ENCODE measurements at regions not wholly inside any gene's neighbourhood (a gene's known extent, or its start where the extent isn't known, plus 50 kb on each side); places are given as distances from the start of the nearest gene placed in this dataset.
"Not testable (repeated sequence)": the region's sequence is repeated elsewhere in the genome, so short reads cannot be mapped to it uniquely, and the experiment has no call there.

GRCh38 chr6:119821380-119821779, 471.8 kb upstream of the MAN1A1 start:
- no peak for DNase-seq (ENCODE audit: low read depth in 2 of 2)

DNA sequence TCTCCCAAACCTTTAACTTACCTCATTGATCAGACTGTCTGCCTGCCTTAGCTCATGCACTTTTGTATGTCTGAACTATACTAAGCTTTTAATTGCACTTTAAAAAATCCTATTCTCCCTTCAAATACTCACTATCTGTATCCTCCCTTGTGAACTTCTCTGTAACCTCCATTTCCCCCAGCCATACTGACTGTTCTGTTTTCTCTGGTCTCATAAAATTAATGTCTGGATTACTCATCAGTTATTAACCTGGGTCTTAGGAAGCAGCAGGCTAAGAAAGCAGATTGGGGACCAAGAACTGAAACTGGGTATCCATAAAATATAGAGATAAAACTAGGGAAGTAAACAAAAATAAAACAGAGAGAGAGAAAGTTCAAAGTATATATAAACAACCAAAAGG, 469.3 kb upstream of the MAN1A1 start:
- DNase-seq (ENCODE audit: low read depth in 2 of 2): no peak

GRCh38 chr6:119814609-119815400, 465.2 kb upstream of the MAN1A1 start:
- DNase-seq (ENCODE audit: low read depth in 2 of 2): no peak

- no peak for DNase-seq (ENCODE audit: low read depth in 2 of 2)
Measured at GRCh38 chr6:119802464-119802863, 452.9 kb upstream of the MAN1A1 start.

DNA sequence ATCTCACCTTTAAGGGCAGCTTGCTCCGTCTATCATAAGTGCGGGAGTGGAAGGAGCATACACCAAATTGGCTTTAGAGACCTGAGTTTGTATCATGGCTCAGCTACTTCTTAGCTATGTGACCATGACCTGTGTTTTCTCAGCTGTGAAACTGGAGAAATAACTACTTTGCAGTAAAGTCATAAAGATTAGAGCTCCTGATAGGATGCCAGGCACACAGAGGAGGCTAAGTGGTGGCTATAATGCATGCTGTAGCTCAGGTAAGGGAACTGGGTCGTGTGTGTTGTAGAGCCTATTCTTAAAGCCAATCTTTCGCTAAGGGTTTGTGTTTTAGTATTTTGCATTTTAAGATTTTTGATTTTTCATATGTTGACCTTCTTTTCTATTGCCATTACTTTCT, 451.5 kb upstream of the MAN1A1 start:
- DNase-seq (ENCODE audit: low read depth in 2 of 2): no peak

- DNase-seq (ENCODE audit: low read depth in 2 of 2): no peak
Measured at GRCh38 chr6:119800526-119800925, 451.0 kb upstream of the MAN1A1 start.

DNA sequence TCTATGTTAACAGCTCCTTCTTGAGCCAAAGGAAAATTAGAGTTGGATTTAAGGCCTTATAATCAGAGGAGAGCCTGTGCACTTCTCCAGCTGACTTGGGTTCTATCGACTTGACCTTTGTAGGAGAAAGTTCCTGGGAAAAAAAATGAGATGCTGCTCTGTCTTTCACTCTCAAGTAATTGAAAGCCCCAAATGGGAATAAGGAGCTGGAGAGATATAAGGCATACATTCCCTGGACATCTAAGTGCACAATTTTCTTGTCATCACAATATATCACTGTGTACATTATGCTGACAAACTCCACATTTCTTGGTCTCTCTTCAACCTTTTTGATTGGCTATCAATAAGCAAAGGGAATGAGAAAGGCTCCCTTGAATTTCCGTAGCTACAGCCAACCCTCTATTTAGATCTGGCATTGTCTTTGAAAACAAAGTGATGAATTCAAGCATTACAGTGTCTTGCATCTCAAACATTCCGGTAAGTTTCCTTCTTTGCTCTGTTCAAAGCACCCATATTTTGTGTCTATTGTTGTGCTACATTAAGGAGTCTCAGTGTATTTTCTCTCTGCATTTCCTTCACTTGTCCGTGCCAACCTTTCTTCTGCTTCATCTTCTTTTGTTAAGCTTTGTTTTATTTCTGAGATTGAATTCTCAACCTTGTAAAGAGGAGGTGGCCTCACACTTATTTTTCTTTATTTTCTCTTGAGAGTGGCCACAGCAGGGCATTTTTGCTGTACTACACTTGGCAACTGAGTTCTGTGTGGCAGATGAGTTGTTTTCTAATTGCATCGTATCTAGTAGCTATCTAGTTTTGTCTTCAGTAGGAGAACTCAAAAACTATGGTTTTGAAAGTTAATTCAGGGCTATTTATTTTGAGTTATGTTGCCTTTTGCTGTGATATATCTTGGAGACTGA, 450.3 kb upstream of the MAN1A1 start:
- no peak for DNase-seq (ENCODE audit: low read depth in 2 of 2)

- DNase-seq (ENCODE audit: low read depth in 2 of 2): no peak
Measured at GRCh38 chr6:119791736-119792135, 442.2 kb upstream of the MAN1A1 start.

DNA sequence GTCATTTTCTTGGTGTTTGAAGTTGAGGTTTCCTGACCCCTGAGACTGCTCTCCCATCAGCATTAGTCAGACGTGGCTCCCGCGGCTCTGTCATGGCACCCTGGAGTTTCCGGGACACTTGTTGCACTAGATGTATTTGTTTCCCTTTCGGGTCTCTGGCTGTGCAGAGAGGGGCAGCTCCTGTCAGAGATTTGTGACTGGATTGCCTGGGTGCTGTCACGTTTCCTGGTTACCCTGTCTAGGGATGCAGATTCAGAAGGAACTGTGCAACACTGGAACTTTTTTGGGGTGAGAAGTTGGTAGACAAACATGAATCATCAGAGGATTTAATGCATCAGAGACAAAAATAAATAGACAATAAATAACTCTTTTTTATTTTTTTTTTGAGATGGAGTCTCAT, 431.8 kb upstream of the MAN1A1 start:
- no peak for DNase-seq (ENCODE audit: low read depth in 2 of 2)

DNA sequence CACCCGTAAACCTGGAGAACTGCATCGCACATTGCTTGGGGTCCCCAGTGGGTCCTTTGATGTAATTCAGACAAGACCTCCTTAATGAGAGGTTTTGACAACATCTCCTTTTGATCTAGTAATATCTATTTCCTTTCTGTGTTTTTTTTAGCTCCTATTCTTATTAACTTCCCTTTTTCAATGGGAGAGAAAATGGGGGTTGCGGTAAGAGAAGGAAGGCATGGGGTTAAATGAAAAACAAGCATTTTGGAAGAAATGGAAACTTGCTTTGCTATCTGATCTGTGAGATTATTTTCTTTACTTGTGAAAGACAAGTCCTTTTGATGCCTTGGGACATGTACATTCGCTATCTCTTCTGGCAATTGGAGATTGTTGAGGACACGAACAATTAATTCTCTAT, 418.6 kb upstream of the MAN1A1 start:
- no peak for DNase-seq (ENCODE audit: low read depth in 2 of 2)

DNA sequence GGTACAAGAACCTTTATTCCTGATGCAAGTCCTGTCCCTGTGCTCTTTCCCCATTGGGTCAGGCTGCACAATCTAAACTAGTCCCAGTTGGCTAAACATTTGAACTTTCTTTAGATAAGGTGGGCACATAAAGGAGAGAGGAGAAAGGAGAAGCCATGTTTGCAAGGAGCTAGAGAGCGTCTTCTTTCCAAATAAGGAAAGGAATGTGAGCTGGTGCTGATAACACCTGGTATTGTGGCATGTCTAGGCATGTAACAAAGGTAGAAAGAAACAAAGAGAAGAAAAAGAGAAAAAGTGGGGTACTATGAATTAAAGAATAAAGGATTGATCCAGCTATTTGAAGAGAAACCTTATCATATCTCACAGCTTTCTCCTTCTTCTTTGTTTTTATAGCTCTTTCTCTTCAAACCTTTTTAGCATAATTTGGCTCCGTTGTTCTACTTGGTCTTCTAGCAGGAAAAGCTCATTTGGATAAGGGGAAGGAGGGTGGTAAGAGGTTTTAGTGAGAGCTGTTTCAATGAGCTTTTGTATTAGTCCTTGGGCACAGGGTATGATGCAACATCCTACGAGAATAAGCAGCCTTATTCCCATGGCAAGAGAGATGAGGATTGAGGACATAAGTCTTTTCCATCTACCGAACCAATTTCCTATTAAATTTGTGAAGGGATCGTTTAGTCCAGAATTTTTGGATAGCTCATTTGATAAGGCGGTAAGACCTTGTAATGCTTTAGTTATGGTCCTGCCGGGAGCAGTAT, 415.5 kb upstream of the MAN1A1 start:
- no peak for DNase-seq (ENCODE audit: low read depth in 2 of 2)

GRCh38 chr6:119760046-119760445, 410.5 kb upstream of the MAN1A1 start:
- DNase-seq (ENCODE audit: low read depth in 2 of 2): no peak

- DNase-seq (ENCODE audit: low read depth in 2 of 2): no peak
Measured at GRCh38 chr6:119758385-119758784, 408.8 kb upstream of the MAN1A1 start.

DNA sequence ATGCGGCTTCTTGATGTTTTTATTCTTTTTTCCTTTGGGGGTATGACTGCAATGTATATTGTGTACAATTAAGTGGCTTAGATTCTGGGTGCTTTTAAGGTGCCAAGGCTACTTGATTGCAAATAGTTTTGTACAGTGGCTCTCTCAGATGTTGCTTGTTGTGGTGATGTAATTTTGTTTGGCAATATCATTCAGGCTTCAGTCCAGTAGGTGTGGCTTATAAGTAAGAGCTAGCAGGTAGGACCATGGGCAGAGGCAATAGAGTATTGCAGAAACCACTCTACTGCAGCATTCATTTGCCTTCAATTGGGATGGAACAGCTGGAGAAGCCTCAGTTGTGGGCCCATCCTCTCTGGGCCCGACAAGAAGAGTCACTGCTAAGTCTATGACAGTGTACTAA, 407.9 kb upstream of the MAN1A1 start:
- no peak for DNase-seq (ENCODE audit: low read depth in 2 of 2)

- no peak for DNase-seq (ENCODE audit: low read depth in 2 of 2)
Measured at GRCh38 chr6:119749335-119749734, 399.8 kb upstream of the MAN1A1 start.

DNA sequence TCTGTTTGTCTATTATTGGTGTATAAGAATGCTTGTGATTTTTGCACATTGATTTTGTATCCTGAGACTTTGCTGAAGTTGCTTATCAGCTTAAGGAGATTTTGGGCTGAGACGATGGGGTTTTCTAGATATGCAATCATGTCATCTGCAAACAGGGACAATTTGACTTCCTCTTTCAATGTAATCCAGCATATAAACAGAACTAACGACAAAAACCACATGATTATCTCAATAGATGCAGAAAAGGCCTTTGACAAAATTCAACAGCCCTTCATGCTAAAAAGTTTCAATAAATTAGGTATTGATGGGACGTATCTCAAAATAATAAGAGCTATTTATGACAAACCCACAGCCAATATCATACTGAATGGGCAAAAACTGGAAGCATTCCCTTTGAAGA, 399.0 kb upstream of the MAN1A1 start:
- DNase-seq (ENCODE audit: low read depth in 2 of 2): not testable (repeated sequence)

GRCh38 chr6:119742188-119742803, 392.7 kb upstream of the MAN1A1 start:
- peak; percentile 16 to 26 for DNase-seq (ENCODE audit: low read depth in 2 of 2)

DNA sequence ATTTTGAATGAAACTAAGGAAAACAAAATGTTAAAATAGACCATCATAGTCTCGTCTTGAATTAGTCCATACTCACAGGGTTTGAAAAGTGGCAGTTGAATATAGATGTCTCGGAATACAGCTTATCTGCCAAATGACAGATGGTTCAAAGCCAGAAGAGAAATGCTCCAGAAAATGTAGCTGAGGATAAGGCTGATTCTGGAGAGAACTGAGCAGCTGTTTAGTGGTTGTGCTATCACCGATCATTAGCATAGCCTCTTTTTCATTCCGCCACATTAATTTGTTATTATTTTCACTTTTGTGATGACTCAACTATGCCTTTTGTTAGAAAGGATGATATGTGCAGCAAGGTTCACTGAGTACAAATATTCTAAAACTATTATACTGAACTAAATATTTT, 390.2 kb upstream of the MAN1A1 start:
- no peak for DNase-seq (ENCODE audit: low read depth in 2 of 2)

DNA sequence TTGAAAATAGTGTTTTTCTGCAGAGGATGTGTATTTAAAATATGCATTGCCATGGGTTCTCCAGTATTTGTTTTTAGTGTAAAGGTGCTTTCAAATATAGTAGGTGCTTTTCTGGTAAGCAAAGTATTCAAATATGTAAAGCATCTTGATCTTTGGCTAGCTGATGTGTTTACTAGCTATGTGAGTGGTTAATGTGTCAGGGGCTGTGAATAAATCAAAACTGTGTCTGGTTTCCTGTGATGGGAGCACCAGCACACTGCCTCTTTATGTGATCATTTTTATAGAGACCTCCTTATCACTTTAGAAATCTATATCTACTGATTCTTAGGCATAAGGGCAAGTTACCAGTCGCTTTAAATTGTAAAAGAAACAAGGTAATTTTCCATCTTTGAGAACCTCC, 388.9 kb upstream of the MAN1A1 start:
- no peak for DNase-seq (ENCODE audit: low read depth in 2 of 2)

DNA sequence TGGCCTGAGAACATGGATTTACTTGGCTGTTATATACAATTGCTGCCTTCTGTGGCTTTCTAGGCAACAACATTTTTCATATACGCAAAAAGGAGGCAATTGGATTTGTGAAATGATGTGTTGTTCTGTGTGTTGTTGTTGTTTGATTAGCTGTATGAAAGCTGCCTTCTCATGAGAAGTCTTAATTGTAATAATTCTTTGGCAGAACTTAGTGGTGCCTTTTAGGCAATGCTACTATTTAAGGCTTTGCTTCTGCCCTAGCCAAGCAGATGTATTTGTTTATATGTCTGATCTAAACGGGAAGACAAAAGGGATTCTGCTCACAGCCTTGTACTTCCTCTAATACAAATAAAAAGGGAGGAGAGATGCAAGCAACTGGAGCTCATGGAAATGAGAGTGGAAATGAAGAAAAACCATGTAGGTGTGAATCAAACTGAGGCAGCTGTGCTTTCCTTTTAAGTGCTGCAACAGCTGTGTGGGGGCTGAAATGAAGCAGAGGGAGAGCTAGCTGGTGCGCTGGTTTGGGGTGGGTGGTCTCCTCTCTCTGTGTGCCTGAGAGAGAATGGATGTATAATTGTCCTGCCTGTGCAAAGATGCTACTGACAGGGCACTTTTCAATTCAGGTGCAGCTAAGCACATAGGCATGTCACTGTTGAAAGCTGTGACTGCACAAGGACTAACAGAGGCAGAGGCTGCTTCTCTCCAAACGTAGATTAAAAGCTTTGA, 386.9 kb upstream of the MAN1A1 start:
- no peak for DNase-seq (ENCODE audit: low read depth in 2 of 2)

DNA sequence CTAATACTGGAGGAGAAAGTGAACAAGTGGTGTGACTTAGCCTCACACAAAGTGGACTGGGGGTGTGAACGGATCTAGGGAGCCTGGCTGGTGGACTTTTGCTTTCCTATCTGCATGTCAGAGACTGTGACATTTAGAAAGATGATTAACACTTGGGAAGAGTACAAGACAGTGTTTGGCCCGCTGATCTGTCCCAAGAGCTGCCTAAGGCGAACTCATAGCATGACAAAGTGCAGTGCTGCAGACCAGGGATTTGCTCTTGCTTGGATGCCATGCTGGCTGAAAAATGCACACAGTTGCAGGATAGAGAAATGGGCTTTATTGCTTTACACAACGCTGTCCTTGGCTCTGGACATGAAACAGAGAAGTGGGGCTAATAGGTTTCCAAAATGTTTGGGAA, 386.0 kb upstream of the MAN1A1 start:
- no peak for DNase-seq (ENCODE audit: low read depth in 2 of 2)

Measured in stimulated activated CD8-positive, alpha-beta memory T cell treated with anti-CD3 and anti-CD28 coated beads, Interleukin-15, amount 100 ng/mL, for 48 hours (primary cell).